Activated naive CD4-positive, alpha-beta T cell treated with Interleukin-2 at 50 U/mL for 16 hours (primary cell): ENCODE measurements at regions not wholly inside any gene's neighbourhood (a gene's known extent, or its start where the extent isn't known, plus 50 kb on each side); places are given as distances from the start of the nearest gene placed in this dataset.
"Not testable (repeated sequence)": the region's sequence is repeated elsewhere in the genome, so short reads cannot be mapped to it uniquely, and the experiment has no call there.

Source experiments
- DNase-seq: peaks from one replicate; pipeline ENCODE4 v3.0.0-alpha.2; 2020

DNA sequence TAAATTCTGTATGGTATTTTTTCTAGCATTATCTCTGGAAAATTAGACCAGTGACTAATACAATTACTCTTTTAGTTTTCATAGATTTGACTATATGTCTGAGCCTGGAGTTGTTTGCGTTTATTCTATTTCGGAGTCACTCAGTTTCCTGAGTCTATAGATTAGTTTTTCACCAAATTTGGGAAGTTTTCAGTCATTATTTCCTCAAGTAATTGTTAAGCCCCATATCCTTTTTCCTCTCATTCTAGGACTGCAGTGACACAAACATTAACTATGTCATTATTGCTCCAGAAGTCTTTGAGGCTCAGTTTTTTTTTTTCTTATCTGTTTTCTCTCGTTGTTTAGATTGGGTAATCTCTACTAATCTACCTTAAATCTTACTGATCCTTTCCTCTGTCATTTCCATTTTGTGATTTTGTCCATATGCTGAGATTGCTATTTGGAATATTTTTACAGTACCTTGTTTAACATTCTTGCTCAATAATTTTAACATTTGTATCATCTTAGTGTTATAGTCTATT is 886.2 kb downstream of the LTN1 start:
- DNase-seq, result no peak

GRCh38 chr21:28104346-28104745 is 888.3 kb downstream of the LTN1 start:
- no peak for DNase-seq

DNA sequence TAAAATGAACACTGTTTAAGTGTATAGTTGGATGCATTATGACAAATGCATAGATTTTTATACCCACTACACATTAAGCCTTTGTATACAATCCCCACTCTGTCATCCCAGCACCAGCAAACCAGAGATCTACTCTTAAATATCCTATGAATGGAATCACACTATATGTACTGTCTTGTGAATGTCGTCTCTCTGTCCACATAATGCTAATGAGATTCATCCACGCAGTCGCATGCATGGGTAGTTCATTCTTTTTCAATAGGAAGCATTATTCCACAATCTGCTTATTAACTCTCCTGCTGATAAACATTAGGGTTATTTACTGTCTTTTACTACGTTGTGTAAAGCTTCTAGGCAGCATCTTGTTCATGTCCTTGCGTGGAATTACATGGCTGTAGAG is 892.3 kb downstream of the LTN1 start:
- DNase-seq, result no peak

DNA sequence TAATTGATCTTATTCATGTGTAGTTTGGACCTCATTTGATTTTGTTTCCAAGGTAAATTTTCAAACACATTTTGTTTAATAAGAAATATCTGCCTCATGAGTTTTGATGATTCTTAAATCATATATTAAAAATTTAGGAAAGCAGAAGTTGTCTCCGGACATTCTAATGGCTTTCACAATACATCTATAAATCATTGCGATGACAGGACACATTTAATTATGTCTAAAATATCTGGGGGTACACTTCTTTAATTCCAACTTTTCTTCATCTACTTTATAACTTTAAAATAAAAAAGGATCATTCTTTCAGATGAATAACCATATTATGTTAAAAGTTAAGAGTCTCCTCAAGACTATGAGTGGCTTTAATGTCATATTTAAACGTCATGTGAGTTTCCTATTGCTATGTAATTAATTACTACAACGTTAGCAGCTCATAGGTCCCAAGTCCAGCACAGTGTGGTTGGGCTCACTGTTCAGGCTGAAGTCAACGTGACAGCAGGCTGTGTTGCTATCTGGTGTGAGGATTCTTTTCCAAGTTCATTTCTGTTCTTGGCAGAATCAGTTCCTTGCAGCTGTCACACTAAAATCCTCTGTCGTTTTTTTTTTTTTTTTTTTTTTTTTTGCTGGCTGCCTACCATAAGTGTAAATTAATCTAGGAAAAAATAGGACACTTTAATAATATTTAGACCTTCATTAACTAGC is 893.5 kb downstream of the LTN1 start:
- no peak for DNase-seq

- DNase-seq, result no peak
These were observed 901.2 kb downstream of the LTN1 start for GRCh38 chr21:28091466-28091865.

- no peak for DNase-seq
These were observed 902.1 kb downstream of the LTN1 start for GRCh38 chr21:28090546-28090945.

GRCh38 chr21:28089599-28090441 is 902.9 kb downstream of the LTN1 start:
- DNase-seq, result no peak

DNA sequence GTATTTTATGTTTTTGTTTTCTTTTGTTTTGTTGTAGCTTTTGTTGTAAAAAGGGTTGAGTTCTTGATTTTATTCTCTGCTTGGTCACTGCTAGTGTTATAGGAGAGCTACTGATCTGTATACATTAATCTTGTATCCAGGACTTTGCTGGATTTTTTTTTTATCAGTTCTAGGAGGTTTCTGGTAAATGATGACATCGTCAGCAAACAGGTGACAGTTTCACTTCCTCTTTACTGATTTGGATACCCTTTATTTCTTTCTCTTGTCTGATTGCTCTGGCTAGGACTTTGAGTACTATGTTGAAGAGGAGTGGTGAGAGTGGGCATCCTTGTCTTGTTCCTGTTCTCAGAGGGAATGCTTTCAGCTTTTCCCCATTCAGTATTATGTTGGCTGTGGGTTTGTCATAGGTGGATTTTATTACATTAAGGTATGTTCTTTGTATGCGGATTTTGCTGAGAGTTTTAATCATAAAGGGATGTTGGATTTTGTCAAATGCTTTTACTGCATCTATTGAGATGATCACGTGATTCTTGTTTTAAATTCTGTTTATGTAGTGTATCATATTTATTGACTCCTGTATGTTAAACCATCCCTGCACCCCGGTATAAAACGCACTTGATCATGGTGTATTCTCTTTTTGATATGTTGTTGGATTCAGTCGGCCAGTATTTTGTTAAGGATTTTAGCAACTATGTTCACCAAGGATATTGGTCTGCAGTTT is 905.7 kb downstream of the LTN1 start:
- DNase-seq, result no peak

DNA sequence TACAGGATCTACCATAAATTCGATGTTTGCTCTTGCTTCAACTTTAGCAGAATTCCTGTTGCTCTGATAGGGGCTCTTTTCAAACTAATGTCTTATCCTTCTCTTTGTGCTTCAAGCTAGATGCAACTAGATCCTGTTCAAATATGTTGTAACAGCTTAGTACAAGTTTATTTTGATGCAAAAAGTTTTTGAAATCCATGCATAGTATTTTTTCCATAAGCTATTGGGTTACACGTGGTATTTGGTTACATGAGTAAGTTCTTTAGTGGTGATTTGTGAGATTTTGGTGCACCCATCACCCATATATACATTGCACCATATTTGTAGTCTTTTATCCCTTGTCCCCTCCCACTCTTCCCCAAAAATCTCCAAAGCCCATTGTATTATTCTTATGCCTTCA is 907.7 kb downstream of the LTN1 start:
- no peak for DNase-seq

GRCh38 chr21:28083350-28083749 is 909.3 kb downstream of the LTN1 start:
- DNase-seq, result no peak

GRCh38 chr21:28078126-28078525 is 914.6 kb downstream of the LTN1 start:
- DNase-seq, result no peak

DNA sequence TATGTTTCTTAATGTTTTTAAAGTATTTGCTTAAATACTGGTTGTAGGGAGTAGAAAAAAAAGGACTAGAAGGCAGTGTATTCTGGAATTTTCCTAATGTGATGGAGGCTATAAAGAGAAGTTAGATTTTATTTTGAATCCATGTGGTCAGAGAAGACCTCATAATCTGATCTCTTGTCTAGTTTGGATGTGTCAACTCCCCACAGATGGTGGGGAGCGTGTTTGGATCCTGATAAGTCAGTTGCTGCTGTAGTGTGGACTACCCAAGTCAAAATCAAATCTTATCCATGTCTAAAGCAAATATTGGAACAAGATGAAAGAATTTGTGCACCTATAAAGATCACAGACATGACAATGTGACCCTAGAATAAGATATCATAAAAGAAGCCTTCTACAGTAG is 918.0 kb downstream of the LTN1 start:
- DNase-seq, result no peak

DNA sequence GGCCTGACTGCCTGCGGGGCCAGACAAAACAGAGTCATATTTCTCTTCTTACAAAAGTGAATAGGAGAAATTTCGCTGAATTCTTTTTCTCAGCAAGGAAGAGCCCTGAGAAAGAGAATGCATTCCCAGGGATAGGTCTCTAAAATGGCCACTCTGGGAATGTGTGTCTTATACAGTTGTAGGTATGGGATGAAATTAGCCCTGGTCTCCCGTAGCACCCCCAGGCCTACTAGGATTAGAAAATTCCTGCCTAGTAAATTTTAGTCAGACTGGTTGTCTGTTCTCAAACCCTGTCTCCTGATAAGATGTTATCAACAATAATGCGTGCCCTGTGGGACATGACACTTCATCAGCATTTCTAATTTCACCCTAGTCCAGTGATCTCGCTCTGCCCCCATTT is 920.1 kb downstream of the LTN1 start:
- DNase-seq, result no peak

GRCh38 chr21:28069450-28069923 is 923.2 kb downstream of the LTN1 start:
- no peak for DNase-seq

DNA sequence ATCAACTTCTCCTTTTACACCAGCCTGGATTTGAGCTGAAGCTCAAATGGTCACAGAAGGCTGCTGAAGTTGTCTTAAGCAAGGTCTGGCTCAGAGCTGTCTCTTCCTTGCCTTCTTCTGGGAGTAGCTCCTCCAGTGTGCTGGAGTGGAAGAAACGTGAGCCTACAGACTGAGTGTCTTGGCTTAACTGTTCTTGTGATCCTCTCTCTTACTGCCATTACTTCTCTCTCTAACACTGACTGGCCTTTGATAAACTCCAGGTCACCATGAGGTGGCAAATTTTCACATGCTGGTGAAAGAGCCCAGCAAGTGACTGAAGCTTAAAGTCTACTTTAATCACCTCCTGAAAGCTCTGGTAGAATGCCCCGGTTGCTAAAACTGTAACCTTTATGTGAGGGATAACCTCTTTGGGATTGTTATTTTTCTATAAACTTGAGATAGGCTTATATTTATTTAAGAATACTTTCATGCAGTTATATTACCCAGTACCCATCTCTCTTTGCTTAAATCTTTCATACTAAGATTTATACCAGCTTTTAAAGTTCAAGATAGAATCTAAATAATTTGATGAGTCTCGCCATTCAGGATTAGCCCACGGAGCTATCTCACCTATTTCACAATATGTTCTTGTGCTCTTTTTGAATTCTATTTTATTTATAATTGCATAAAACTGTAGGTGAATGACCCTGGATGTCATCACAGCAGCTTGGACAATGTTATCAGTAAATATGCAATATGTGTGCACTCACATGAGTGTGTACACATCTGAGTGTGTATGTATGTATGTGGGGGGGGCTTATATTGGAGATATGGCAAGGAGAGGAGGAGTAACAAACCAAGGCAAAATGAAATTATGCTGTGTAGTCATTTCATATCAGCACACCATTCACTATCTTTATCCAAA is 924.0 kb downstream of the LTN1 start:
- no peak for DNase-seq

DNA sequence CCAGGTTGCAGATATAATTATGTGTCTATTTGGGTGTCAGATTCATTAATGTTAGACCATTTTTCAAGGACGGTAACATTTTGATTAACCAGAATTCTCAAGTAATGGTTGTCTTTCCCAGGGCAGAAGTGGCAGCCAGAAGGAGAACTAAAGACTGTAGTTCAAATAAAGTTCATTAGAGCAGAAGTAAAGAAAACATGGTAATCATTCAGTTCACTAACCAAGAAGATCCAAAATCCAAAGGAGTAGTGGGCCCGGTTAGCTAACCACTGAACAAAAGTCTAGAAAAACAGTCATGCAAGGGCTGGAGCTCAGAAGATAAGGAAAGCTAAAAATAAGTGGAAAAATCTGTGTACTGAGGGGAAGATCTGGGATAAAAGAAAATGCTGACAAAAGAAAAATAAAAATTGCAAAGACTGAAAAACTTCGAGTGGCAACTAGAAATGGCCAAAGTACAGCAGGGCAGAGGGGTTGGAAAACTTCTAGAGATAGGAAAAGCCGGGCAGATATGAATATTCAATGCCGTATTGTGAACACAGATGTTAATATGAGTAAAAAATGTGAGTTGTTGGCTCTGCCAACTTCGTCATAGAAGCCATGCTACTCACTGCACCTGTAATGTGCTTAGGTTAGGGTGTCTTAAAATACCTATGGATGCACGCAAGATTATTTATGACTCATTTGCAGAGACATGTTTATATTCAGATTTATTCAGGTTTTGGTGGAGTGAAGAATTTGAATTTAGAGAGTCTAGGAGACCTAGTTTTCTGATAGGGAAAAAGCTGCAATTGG is 925.9 kb downstream of the LTN1 start:
- DNase-seq, result no peak

- no peak for DNase-seq
These were observed 926.6 kb downstream of the LTN1 start for GRCh38 chr21:28066076-28066475.

DNA sequence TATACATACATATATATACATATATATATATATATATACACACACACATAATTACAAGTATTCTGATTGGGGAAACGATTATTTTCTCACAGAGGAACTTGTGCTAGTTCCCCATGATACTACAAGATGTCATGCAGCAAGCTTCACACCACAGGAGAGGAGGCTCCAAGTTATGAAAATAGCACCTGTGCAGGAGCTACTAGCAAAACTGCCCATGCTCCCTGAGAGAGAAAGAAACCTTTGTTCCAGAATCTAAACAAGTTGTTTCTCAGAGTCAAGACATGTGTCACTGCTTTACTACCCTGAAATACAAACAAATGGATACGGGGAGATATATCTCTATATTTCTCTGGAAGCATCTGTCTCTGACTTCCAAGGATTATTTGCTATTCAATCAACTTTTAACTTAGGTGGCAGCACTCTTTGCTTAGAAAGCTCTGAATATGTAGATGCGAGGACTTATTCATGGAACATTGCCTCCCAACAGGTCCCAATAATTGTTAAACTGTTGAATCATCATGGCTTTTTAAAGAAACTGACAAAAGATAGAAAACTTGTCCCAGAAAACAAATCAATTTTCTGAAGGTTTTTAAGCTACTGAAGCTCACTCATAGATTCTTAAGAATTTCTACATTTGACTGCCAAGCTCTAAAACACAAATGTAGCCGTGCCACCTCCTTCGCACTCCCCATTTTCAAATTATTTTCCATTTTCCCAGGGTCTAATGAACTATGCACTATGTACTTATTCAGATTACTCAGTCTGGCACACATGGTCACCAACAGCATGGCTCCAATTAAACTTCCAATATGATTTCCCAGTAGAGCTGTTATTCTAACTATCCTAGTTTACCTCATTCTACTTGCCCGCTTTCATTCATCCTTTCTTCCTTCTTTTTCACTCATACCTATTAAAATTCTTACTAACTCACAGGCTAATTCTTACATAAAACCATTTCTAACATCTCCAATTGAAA is 929.1 kb downstream of the LTN1 start:
- DNase-seq, result no peak

DNA sequence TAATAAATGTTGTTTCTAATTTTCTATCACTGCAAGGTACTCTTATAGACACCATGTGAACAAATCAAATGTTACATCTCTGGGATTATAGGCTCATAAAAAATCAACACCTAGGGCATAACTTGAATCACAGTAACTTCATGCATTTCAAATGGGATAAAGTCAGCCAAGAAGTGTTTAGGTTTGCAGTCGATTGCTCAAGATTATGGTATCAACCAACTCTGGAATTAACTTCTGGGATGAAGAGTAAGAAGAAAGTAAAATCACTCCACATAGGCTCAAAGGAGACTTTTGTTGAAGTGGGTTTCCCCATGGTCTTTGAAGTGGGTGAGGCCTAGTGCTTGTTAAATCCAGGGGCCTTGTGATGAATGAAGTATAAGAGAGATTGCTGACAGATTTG is 939.7 kb downstream of the LTN1 start:
- DNase-seq, result not testable (repeated sequence)

DNA sequence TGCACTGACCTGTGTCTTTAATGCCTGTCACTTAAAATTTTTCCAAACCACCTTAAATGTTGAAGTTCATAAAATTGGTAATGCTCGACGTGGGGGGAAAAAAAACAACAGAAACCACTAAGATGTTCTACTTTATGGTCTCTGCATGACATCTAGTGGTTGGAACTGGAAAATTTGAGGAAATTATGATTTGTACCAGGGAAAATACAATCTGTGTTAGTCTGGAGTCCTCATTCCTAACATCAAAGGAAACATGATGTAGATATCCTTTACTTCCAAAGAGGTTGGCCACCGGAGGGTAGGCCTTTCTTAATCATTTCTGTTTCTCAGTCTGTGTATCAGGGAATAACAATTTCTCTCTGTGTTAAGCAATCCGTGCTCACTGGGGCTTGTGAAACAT is 941.0 kb downstream of the LTN1 start:
- not testable (repeated sequence) for DNase-seq
